ENCODE measurements at regions not wholly inside any gene's neighbourhood (a gene's known extent, or its start where the extent isn't known, plus 50 kb on each side); places are given as distances from the start of the nearest gene placed in this dataset.

DNA sequence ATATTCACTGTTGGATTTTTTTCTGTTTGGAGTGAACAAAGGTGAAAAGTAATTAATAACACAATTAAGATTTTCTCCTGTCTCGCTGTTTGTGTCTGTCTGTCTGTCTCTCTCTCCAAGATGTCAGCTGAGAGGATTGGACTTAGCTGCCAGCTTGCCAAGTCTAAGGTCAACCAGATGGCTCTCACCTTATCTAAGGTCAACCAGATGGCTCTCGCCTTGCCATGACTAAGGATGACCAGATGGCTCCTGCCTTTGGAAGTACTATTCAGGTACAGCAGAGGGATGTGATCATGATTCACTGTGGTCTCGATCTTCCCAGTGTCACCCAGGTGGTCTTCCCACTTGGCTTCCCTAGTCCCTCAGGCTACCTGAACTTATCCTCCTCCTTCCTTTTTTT lies 1436.4 kb downstream of the UQCRFS1 start:
- TF ChIP-seq, protein P1, sequence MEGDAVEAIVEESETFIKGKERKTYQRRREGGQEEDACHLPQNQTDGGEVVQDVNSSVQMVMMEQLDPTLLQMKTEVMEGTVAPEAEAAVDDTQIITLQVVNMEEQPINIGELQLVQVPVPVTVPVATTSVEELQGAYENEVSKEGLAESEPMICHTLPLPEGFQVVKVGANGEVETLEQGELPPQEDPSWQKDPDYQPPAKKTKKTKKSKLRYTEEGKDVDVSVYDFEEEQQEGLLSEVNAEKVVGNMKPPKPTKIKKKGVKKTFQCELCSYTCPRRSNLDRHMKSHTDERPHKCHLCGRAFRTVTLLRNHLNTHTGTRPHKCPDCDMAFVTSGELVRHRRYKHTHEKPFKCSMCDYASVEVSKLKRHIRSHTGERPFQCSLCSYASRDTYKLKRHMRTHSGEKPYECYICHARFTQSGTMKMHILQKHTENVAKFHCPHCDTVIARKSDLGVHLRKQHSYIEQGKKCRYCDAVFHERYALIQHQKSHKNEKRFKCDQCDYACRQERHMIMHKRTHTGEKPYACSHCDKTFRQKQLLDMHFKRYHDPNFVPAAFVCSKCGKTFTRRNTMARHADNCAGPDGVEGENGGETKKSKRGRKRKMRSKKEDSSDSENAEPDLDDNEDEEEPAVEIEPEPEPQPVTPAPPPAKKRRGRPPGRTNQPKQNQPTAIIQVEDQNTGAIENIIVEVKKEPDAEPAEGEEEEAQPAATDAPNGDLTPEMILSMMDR (IDR thresholded peaks at IDR 0.05): no peak
- TF ChIP-seq POLR2A (IDR thresholded peaks at IDR 0.05): no peak
